ENCODE measurements at regions not wholly inside any gene's neighbourhood (a gene's known extent, or its start where the extent isn't known, plus 50 kb on each side); places are given as distances from the start of the nearest gene placed in this dataset.
"Not testable (repeated sequence)": the region's sequence is repeated elsewhere in the genome, so short reads cannot be mapped to it uniquely, and the experiment has no call there.

DNA sequence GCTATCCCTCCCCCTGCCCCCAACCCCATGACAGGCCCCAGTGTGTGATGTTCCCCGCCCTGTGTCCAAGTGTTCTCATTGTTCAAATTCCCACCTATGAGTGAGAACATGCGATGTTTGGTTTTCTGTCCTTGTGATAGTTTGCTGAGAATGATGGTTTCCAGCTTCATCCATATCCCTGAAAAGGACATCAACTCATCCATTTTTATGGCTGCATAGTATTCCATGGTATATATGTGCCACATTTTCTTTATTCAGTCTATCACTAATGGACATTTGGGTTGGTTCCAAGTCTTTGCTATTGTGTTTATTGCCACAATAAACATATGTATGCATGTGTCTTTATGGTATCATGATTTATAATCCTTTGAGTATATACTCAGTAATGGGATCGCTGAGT, 140.2 kb upstream of the SLC35F3 start:
- TF ChIP-seq, protein P1, sequence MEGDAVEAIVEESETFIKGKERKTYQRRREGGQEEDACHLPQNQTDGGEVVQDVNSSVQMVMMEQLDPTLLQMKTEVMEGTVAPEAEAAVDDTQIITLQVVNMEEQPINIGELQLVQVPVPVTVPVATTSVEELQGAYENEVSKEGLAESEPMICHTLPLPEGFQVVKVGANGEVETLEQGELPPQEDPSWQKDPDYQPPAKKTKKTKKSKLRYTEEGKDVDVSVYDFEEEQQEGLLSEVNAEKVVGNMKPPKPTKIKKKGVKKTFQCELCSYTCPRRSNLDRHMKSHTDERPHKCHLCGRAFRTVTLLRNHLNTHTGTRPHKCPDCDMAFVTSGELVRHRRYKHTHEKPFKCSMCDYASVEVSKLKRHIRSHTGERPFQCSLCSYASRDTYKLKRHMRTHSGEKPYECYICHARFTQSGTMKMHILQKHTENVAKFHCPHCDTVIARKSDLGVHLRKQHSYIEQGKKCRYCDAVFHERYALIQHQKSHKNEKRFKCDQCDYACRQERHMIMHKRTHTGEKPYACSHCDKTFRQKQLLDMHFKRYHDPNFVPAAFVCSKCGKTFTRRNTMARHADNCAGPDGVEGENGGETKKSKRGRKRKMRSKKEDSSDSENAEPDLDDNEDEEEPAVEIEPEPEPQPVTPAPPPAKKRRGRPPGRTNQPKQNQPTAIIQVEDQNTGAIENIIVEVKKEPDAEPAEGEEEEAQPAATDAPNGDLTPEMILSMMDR (conservative IDR thresholded peaks at IDR 0.05 in 1 of 2, IDR thresholded peaks at IDR 0.05 in 1 of 2; ENCODE audit: extremely low read depth in 1 of 2, insufficient read depth in 1 of 2, low read depth in 1 of 2, low read length in 2 of 2) = not testable (repeated sequence)
- not testable (repeated sequence) for TF ChIP-seq EZH2 (IDR thresholded peaks at IDR 0.05; ENCODE audit: borderline replicate concordance, low read length)

All from mammary epithelial cell (primary cell).